ENCODE measurements at regions not wholly inside any gene's neighbourhood (a gene's known extent, or its start where the extent isn't known, plus 50 kb on each side); places are given as distances from the start of the nearest gene placed in this dataset.

DNA sequence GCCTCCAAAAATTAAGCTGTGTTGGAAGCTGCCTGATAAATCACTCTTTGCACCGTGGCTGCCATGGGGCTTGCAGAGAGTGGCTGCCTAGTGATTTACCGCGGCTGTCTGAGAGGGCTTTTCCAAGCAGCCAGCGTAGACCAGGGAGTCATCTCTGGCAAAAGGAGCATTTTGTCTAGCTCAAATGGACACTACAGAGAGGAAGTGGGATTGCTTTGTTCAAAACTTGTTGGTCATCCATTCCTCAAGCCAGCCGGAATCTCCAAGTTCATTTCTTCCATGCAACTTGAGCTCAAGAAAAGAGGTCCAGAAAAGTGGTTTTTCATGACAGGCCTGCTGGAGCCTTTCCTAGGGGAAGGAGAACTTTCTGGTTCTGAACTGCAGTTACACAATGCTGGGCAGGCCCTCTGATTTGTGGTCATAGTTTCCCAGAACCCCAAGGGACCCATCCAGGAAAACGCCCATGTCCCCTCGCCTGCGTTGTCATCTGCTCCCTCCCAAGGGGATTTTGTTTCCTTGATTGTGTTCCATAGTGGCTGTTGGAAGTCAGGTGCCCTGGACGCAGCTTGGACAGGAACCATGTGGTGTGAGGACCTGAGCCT lies 108.1 kb downstream of the TRIB2 start:
- TF ChIP-seq, protein P1, sequence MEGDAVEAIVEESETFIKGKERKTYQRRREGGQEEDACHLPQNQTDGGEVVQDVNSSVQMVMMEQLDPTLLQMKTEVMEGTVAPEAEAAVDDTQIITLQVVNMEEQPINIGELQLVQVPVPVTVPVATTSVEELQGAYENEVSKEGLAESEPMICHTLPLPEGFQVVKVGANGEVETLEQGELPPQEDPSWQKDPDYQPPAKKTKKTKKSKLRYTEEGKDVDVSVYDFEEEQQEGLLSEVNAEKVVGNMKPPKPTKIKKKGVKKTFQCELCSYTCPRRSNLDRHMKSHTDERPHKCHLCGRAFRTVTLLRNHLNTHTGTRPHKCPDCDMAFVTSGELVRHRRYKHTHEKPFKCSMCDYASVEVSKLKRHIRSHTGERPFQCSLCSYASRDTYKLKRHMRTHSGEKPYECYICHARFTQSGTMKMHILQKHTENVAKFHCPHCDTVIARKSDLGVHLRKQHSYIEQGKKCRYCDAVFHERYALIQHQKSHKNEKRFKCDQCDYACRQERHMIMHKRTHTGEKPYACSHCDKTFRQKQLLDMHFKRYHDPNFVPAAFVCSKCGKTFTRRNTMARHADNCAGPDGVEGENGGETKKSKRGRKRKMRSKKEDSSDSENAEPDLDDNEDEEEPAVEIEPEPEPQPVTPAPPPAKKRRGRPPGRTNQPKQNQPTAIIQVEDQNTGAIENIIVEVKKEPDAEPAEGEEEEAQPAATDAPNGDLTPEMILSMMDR (IDR thresholded peaks at IDR 0.05) = no peak
- TF ChIP-seq POLR2AphosphoS5 (IDR thresholded peaks at IDR 0.05; ENCODE audit: insufficient read depth in 1 of 2, low read depth in 1 of 2) = peak in 1 of 2 donors; percentile 33

Data from vagina (tissue), 2 donors.